ENCODE measurements at regions not wholly inside any gene's neighbourhood (a gene's known extent, or its start where the extent isn't known, plus 50 kb on each side); places are given as distances from the start of the nearest gene placed in this dataset.

DNA sequence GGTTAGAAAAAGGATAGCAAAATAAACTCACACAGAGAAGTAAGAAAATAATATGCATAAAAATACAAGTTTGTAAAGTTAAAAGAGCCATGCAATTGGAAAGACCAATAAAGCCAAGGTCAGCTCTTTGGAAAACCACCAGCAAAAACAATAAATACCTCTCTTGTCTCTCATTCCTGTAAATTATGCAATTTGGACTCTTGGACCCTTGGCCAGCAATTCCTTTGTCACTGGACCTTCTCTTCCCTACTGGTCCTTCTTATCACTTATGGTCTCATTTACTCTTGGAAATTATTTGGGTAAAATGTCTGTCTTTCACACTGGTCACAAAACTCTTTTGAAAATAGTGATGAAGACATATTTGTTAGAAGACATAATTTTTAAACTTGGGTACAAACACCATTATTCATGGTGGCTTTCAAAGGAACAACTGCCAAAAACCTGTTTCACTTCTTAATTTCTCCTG is 379.5 kb downstream of the TMEM232 start:
- TF ChIP-seq, protein P1, sequence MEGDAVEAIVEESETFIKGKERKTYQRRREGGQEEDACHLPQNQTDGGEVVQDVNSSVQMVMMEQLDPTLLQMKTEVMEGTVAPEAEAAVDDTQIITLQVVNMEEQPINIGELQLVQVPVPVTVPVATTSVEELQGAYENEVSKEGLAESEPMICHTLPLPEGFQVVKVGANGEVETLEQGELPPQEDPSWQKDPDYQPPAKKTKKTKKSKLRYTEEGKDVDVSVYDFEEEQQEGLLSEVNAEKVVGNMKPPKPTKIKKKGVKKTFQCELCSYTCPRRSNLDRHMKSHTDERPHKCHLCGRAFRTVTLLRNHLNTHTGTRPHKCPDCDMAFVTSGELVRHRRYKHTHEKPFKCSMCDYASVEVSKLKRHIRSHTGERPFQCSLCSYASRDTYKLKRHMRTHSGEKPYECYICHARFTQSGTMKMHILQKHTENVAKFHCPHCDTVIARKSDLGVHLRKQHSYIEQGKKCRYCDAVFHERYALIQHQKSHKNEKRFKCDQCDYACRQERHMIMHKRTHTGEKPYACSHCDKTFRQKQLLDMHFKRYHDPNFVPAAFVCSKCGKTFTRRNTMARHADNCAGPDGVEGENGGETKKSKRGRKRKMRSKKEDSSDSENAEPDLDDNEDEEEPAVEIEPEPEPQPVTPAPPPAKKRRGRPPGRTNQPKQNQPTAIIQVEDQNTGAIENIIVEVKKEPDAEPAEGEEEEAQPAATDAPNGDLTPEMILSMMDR (conservative IDR thresholded peaks at IDR 0.05; ENCODE audit: low read length): no peak
- TF ChIP-seq EZH2phosphoT487 (IDR thresholded peaks at IDR 0.05; ENCODE audit: borderline replicate concordance, low read depth, low read length): no peak
